ENCODE measurements at regions not wholly inside any gene's neighbourhood (a gene's known extent, or its start where the extent isn't known, plus 50 kb on each side); places are given as distances from the start of the nearest gene placed in this dataset.

- H3K4me2 ChIP-seq (ENCODE audit: insufficient read depth, low read length) = no peak overlapping the region
- no peaks in the 10 kb centered on the region for H3K79me2 ChIP-seq (ENCODE audit: insufficient read depth, low read length)
- H3K27me3 ChIP-seq (ENCODE audit: insufficient read depth, low read length, poor library complexity) = no peaks in the 10 kb centered on the region
- no peak for DNase-seq
- TF ChIP-seq CTCF (IDR thresholded peaks at IDR 0.05; ENCODE audit: borderline replicate concordance, extremely low read depth, low read length, poor library complexity, severe bottlenecking) (no peak), EZH2 (IDR thresholded peaks at IDR 0.05; ENCODE audit: borderline replicate concordance, low read depth, low read length, severe bottlenecking) (no peak)
- H3K9ac ChIP-seq (ENCODE audit: low read depth, low read length) = no peak overlapping the region
- no peak overlapping the region for H3K4me3 ChIP-seq (ENCODE audit: low read depth in 1 of 2, low read length in 2 of 2)
- H4K20me1 ChIP-seq (ENCODE audit: insufficient read depth, low read length) = no peaks in the 10 kb centered on the region
- no peak overlapping the region for H3K27ac ChIP-seq (ENCODE audit: low read length)
- no peak overlapping the region for H2AFZ ChIP-seq (ENCODE audit: low read depth, low read length)
- H3K36me3 ChIP-seq (ENCODE audit: insufficient read depth, low read length) = no peaks in the 10 kb centered on the region
- no peaks in the 10 kb centered on the region for H3K4me1 ChIP-seq (ENCODE audit: insufficient read depth, low read length)
- no peaks in the 10 kb centered on the region for H3K9me3 ChIP-seq (ENCODE audit: insufficient read depth, low read length, severe bottlenecking)
- no peak for ATAC-seq (ENCODE audit: insufficient read depth, low read depth)
Observed at GRCh38 chr3:104591776-104592175, 774.9 kb upstream of the ALCAM start.

GRCh38 chr3:104594491-104594890 lies 772.2 kb upstream of the ALCAM start:
- no peaks in the 10 kb centered on the region for H3K79me2 ChIP-seq (ENCODE audit: insufficient read depth, low read length)
- H3K27ac ChIP-seq (ENCODE audit: low read length) = no peak overlapping the region
- H3K36me3 ChIP-seq (ENCODE audit: insufficient read depth, low read length) = no peaks in the 10 kb centered on the region
- ATAC-seq (ENCODE audit: insufficient read depth, low read depth) (no peak), DNase-seq (no peak)
- TF ChIP-seq CTCF (IDR thresholded peaks at IDR 0.05; ENCODE audit: borderline replicate concordance, extremely low read depth, low read length, poor library complexity, severe bottlenecking) (no peak), EZH2 (IDR thresholded peaks at IDR 0.05; ENCODE audit: borderline replicate concordance, low read depth, low read length, severe bottlenecking) (no peak)
- H3K4me3 ChIP-seq (ENCODE audit: low read depth in 1 of 2, low read length in 2 of 2) = no peak overlapping the region
- H3K9me3 ChIP-seq (ENCODE audit: insufficient read depth, low read length, severe bottlenecking) = no peaks in the 10 kb centered on the region
- H3K9ac ChIP-seq (ENCODE audit: low read depth, low read length) = no peak overlapping the region
- H3K27me3 ChIP-seq (ENCODE audit: insufficient read depth, low read length, poor library complexity) = no peaks in the 10 kb centered on the region
- H3K4me1 ChIP-seq (ENCODE audit: insufficient read depth, low read length) = no peaks in the 10 kb centered on the region
- H4K20me1 ChIP-seq (ENCODE audit: insufficient read depth, low read length) = no peaks in the 10 kb centered on the region
- H2AFZ ChIP-seq (ENCODE audit: low read depth, low read length) = no peak overlapping the region
- H3K4me2 ChIP-seq (ENCODE audit: insufficient read depth, low read length) = no peak overlapping the region

GRCh38 chr3:104596054-104596453 lies 770.7 kb upstream of the ALCAM start:
- DNase-seq = no peak
- no peaks in the 10 kb centered on the region for H3K36me3 ChIP-seq (ENCODE audit: insufficient read depth, low read length)

More at GRCh38 chr3:104596054-104596453, 770.7 kb upstream of the ALCAM start:
- Histone ChIP-seq H4K20me1 (ENCODE audit: insufficient read depth, low read length) (no peaks in the 10 kb centered on the region), H3K9ac (ENCODE audit: low read depth, low read length) (no peak overlapping the region), H3K4me2 (ENCODE audit: insufficient read depth, low read length) (no peak overlapping the region), H3K27ac (ENCODE audit: low read length) (no peak overlapping the region), H3K79me2 (ENCODE audit: insufficient read depth, low read length) (no peaks in the 10 kb centered on the region), H3K9me3 (ENCODE audit: insufficient read depth, low read length, severe bottlenecking) (no peaks in the 10 kb centered on the region), H2AFZ (ENCODE audit: low read depth, low read length) (no peak overlapping the region), H3K4me3 (ENCODE audit: low read depth in 1 of 2, low read length in 2 of 2) (no peak overlapping the region), H3K4me1 (ENCODE audit: insufficient read depth, low read length) (no peaks in the 10 kb centered on the region), H3K27me3 (ENCODE audit: insufficient read depth, low read length, poor library complexity) (no peaks in the 10 kb centered on the region)
- TF ChIP-seq EZH2 (IDR thresholded peaks at IDR 0.05; ENCODE audit: borderline replicate concordance, low read depth, low read length, severe bottlenecking) = no peak
- TF ChIP-seq CTCF (IDR thresholded peaks at IDR 0.05; ENCODE audit: borderline replicate concordance, extremely low read depth, low read length, poor library complexity, severe bottlenecking) = no peak
- no peak for ATAC-seq (ENCODE audit: insufficient read depth, low read depth)
